Hematopoietic multipotent progenitor cell treated with erythropoietin and hydrocortisone succinate and interleukin-3 and kit ligand, for 6 days (in vitro differentiated cells): ENCODE measurements at regions not wholly inside any gene's neighbourhood (a gene's known extent, or its start where the extent isn't known, plus 50 kb on each side); places are given as distances from the start of the nearest gene placed in this dataset.

Experiments used
- DNase-seq: peaks from one replicate; pipeline ENCODE4 v3.0.0-alpha.2; 2015

GRCh38 chr4:136742333-136742732, 790.0 kb downstream of the PCDH18 start:
- DNase-seq = peak; percentile 26

- DNase-seq = no peak
Measured at GRCh38 chr4:136741468-136741867, 790.8 kb downstream of the PCDH18 start.

GRCh38 chr4:136740326-136740725, 792.0 kb downstream of the PCDH18 start:
- DNase-seq = no peak

- no peak for DNase-seq
Measured at GRCh38 chr4:136737066-136737465, 795.2 kb downstream of the PCDH18 start.

GRCh38 chr4:136731025-136731424, 801.3 kb downstream of the PCDH18 start:
- no peak for DNase-seq

- no peak for DNase-seq
Measured at GRCh38 chr4:136725286-136726081, 806.8 kb downstream of the PCDH18 start.

- no peak for DNase-seq
Measured at GRCh38 chr4:136713140-136713539, 819.2 kb downstream of the PCDH18 start.

- no peak for DNase-seq
Measured at GRCh38 chr4:136709897-136710296, 822.4 kb downstream of the PCDH18 start.

GRCh38 chr4:136706942-136707341, 825.4 kb downstream of the PCDH18 start:
- no peak for DNase-seq

GRCh38 chr4:136699905-136700304, 832.4 kb downstream of the PCDH18 start:
- DNase-seq = no peak

- no peak for DNase-seq
Measured at GRCh38 chr4:136691607-136692006, 840.7 kb downstream of the PCDH18 start.

GRCh38 chr4:136690360-136690759, 841.9 kb downstream of the PCDH18 start:
- no peak for DNase-seq

GRCh38 chr4:136687596-136687995, 844.7 kb downstream of the PCDH18 start:
- no peak for DNase-seq

- peak; percentile 7 for DNase-seq
Measured at GRCh38 chr4:136687118-136687517, 845.2 kb downstream of the PCDH18 start.

GRCh38 chr4:136680761-136681160, 851.5 kb downstream of the PCDH18 start:
- no peak for DNase-seq

- no peak for DNase-seq
Measured at GRCh38 chr4:136680271-136680670, 852.0 kb downstream of the PCDH18 start.

GRCh38 chr4:136670265-136670664, 862.0 kb downstream of the PCDH18 start:
- DNase-seq = no peak

- no peak for DNase-seq
Measured at GRCh38 chr4:136664988-136665387, 867.3 kb downstream of the PCDH18 start.

GRCh38 chr4:136662539-136662938, 869.8 kb downstream of the PCDH18 start:
- DNase-seq = no peak

- no peak for DNase-seq
Measured at GRCh38 chr4:136653640-136654406, 878.5 kb downstream of the PCDH18 start.

- DNase-seq = no peak
Measured at GRCh38 chr4:136651932-136652331, 880.4 kb downstream of the PCDH18 start.

- DNase-seq = no peak
Measured at GRCh38 chr4:136651278-136651667, 881.0 kb downstream of the PCDH18 start.

GRCh38 chr4:136650541-136651277, 881.6 kb downstream of the PCDH18 start:
- no peak for DNase-seq

GRCh38 chr4:136644279-136644678, 888.0 kb downstream of the PCDH18 start:
- DNase-seq = no peak
